SU-DHL-6 (cell line): ENCODE measurements at regions not wholly inside any gene's neighbourhood (a gene's known extent, or its start where the extent isn't known, plus 50 kb on each side); places are given as distances from the start of the nearest gene placed in this dataset.

Experiments used
- H2AFZ ChIP-seq: fragments of 200-600 bp; sonication (generic); 2 replicates; pipeline ENCODE4 v1.6.1; 2014; ENCODE audit warnings: low read depth, mild to moderate bottlenecking, moderate library complexity, mixed read lengths, antibody characterized with exemption, low read length; ENCODE audit not compliant: severe bottlenecking
- H3F3A ChIP-seq: fragments of 200-600 bp; shearing (Covaris generic); 2 replicates; pipeline ENCODE4 v1.6.0; 2016; ENCODE audit warnings: antibody characterized with exemption, mild to moderate bottlenecking; ENCODE audit not compliant: insufficient read depth
- H3K27ac ChIP-seq: fragments of 200-600 bp; sonication (generic); 2 replicates; pipeline ENCODE4 v1.5.1; 2016; ENCODE audit warnings: low read depth, mild to moderate bottlenecking, low read length, moderate library complexity, mixed read lengths
- H3K27me3 ChIP-seq: fragments of 200-600 bp; sonication (generic), shearing (Covaris generic); 2 replicates; pipeline ENCODE4 v1.6.0; 2014; ENCODE audit warnings: mild to moderate bottlenecking, low read length
- H3K36me3 ChIP-seq: fragments of 200-600 bp; sonication (generic); 2 replicates; pipeline ENCODE4 v1.6.1; 2014; ENCODE audit warnings: mild to moderate bottlenecking, low read length, mixed read lengths
- H3K4me2 ChIP-seq: fragments of 300-600, 200-600 bp; shearing (Covaris generic), sonication (generic); 2 replicates; pipeline ENCODE4 v1.6.0; 2014; ENCODE audit warnings: low read length, low read depth, mild to moderate bottlenecking; ENCODE audit not compliant: poor library complexity, severe bottlenecking
- H3K4me3 ChIP-seq: fragments of 200-600 bp; sonication (generic); 2 replicates; pipeline ENCODE4 v1.5.1; 2014; ENCODE audit warnings: antibody characterized with exemption, low read length, mild to moderate bottlenecking, mixed read lengths; ENCODE audit not compliant: insufficient read depth, poor library complexity, severe bottlenecking
- H3K79me2 ChIP-seq: fragments of 200-600 bp; sonication (generic); 2 replicates; pipeline ENCODE4 v1.6.1; 2014; ENCODE audit warnings: mild to moderate bottlenecking, low read length, moderate library complexity; ENCODE audit not compliant: insufficient read depth
- H3K9ac ChIP-seq: fragments of 200-600 bp; sonication (generic); 2 replicates; pipeline ENCODE4 v1.7.0; 2014; ENCODE audit warnings: mild to moderate bottlenecking, low read length
- H3K9me2 ChIP-seq: fragments of 200-600 bp; sonication (generic); replicated peaks from 2 replicates; pipeline ENCODE4 v1.6.1; 2014; ENCODE audit warnings: low read length; ENCODE audit not compliant: insufficient read depth
- H3K9me3 ChIP-seq: fragments of 200-600 bp; sonication (generic); 2 replicates; pipeline ENCODE4 v1.6.1; 2014; ENCODE audit warnings: low read length, mixed read lengths; ENCODE audit not compliant: insufficient read depth
- H4K20me1 ChIP-seq: fragments of 200-600 bp; sonication (generic); 2 replicates; pipeline ENCODE4 v1.6.1; 2014; ENCODE audit warnings: low read depth, mild to moderate bottlenecking, antibody characterized with exemption, low read length, moderate library complexity, mixed read lengths
- CTCF ChIP-seq: fragments of 200-600 bp; sonication (generic); IDR thresholded peaks from one replicate; pipeline ENCODE4 v1.5.1; 2017; ENCODE audit warnings: antibody characterized with exemption, mild to moderate bottlenecking, low read length, moderate library complexity; ENCODE audit not compliant: insufficient read depth, poor library complexity, severe bottlenecking
- EZH2phosphoT487 ChIP-seq: fragments of 200-600 bp; sonication (generic), shearing (Covaris generic); conservative IDR thresholded peaks from 2 replicates; pipeline ENCODE4 v1.6.1; 2018; ENCODE audit warnings: mild to moderate bottlenecking, antibody characterized with exemption, low read length, moderate library complexity, mixed read lengths

- no peaks in the 10 kb centered on the region for H3K9me3 ChIP-seq
- no peaks in the 10 kb centered on the region; the same call in 1 of the 2 replicates for H3K27me3 ChIP-seq
- no peak overlapping the region for H3K27ac ChIP-seq
- H3K9ac ChIP-seq, result no peak overlapping the region
- H3K4me2 ChIP-seq, result no peak overlapping the region
- H3F3A ChIP-seq, result no peaks in the 10 kb centered on the region
- TF ChIP-seq CTCF (no peak), EZH2phosphoT487 (no peak)
- no peak overlapping the region for H2AFZ ChIP-seq
- no peaks in the 10 kb centered on the region for H4K20me1 ChIP-seq
- no peaks in the 10 kb centered on the region for H3K36me3 ChIP-seq
- no peak overlapping the region for H3K4me3 ChIP-seq
- no peaks in the 10 kb centered on the region for H3K79me2 ChIP-seq
- H3K9me2 ChIP-seq, result no peaks in the 10 kb centered on the region
These were observed 85.3 kb upstream of the PPP2R2D start for GRCh38 chr10:131815266-131816156.

- Histone ChIP-seq H3K4me2 (no peak overlapping the region), H2AFZ (no peak overlapping the region), H3F3A (no peaks in the 10 kb centered on the region), H3K36me3 (no peaks in the 10 kb centered on the region), H3K9me3 (no peaks in the 10 kb centered on the region), H3K4me3 (no peak overlapping the region), H3K9me2 (no peaks in the 10 kb centered on the region), H4K20me1 (no peaks in the 10 kb centered on the region), H3K27ac (no peak overlapping the region), H3K79me2 (no peaks in the 10 kb centered on the region), H3K9ac (no peak overlapping the region), H3K27me3 (no peaks in the 10 kb centered on the region)
- no peak for TF ChIP-seq EZH2phosphoT487
- no peak for TF ChIP-seq CTCF
These were observed 84.5 kb upstream of the PPP2R2D start for GRCh38 chr10:131816157-131816775.

- H4K20me1 ChIP-seq, result no peaks in the 10 kb centered on the region
- no peak overlapping the region for H2AFZ ChIP-seq
- H3K79me2 ChIP-seq, result no peaks in the 10 kb centered on the region
- no peaks in the 10 kb centered on the region for H3K9me2 ChIP-seq
- no peak overlapping the region for H3K4me3 ChIP-seq
- H3F3A ChIP-seq, result no peaks in the 10 kb centered on the region
- H3K36me3 ChIP-seq, result no peaks in the 10 kb centered on the region
- H3K9ac ChIP-seq, result no peak overlapping the region
- no peaks in the 10 kb centered on the region for H3K27me3 ChIP-seq
- TF ChIP-seq EZH2phosphoT487 (no peak), CTCF (no peak)
- no peaks in the 10 kb centered on the region for H3K9me3 ChIP-seq
- no peak overlapping the region for H3K4me2 ChIP-seq
- no peak overlapping the region for H3K27ac ChIP-seq
These were observed 83.7 kb upstream of the PPP2R2D start for GRCh38 chr10:131816941-131817700.
